ENCODE measurements at regions not wholly inside any gene's neighbourhood (a gene's known extent, or its start where the extent isn't known, plus 50 kb on each side); places are given as distances from the start of the nearest gene placed in this dataset.
"Not testable (repeated sequence)": the region's sequence is repeated elsewhere in the genome, so short reads cannot be mapped to it uniquely, and the experiment has no call there.

DNA sequence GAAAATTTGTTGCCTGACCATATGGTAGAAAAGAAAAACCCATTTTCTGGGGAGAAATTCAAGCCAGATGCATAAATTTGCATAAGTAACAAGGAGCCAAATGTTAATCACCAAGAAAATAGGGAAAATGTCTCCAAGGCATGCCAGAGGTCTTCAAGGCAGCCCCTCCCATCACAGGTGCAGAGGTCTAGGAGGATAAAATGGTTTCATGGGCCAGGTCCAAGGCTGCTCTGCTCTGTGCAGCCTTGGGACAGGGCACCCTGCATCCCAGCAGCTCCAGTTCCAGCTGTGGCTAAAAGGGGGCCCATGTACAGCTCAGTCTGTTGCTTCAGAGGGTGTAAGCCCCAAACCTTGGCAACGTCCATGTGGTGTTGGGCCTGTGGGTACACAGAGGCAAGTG lies 200.0 kb downstream of the LARP7 start:
- H3K4me1 Mint-ChIP-seq: peaks cover 12 to 15% of the 10 kb centered on the region in 2 experiments
- Histone ChIP-seq H4K5ac (ENCODE audit: insufficient read length, low read depth, low read length) (no peak overlapping the region), H2BK120ac (ENCODE audit: low read depth, low read length, poor library complexity, severe bottlenecking) (no peak overlapping the region), H3K18ac (ENCODE audit: insufficient read length, low read depth, low read length) (no peak overlapping the region), H3K79me1 (ENCODE audit: insufficient read depth, low read depth, low read length, poor library complexity, severe bottlenecking) (no peaks in the 10 kb centered on the region), H2AK5ac (ENCODE audit: insufficient read length, low read length) (no peak overlapping the region), H3K14ac (ENCODE audit: insufficient read depth, low read length) (no peak overlapping the region), H3K56ac (ENCODE audit: insufficient read length, low read depth, low read length) (no peak overlapping the region), H4K8ac (replicated peaks; ENCODE audit: insufficient read length, low read depth, low read length) (no peak overlapping the region), H2BK20ac (ENCODE audit: low read depth, low read length, poor library complexity, severe bottlenecking) (no peak overlapping the region), H3K79me2 (ENCODE audit: insufficient read depth, low read length) (no peaks in the 10 kb centered on the region), H3K9me3 (ENCODE audit: control insufficient read depth, low read depth, low read length) (no peaks in the 10 kb centered on the region), H3K4ac (ENCODE audit: low read depth, low read length) (no peak overlapping the region), H3K4me2 (ENCODE audit: insufficient read depth, insufficient read length, low read length) (no peak overlapping the region), H3K9ac (ENCODE audit: extremely low read depth, insufficient read length, low read length) (no peak overlapping the region), H3K27ac (ENCODE audit: insufficient read length, low read depth, low read length) (no peak overlapping the region), H2BK12ac (ENCODE audit: insufficient read length, low read depth, low read length) (no peak overlapping the region), H3K4me1 (ENCODE audit: insufficient read depth, low read length) (peaks cover 3% of the 10 kb centered on the region; the same call in 1 of the 2 replicates), H2AFZ (ENCODE audit: low read length) (no peak overlapping the region), H3K27me3 (ENCODE audit: insufficient read depth, low read length) (no peaks in the 10 kb centered on the region), H3T11ph (ENCODE audit: low read length) (no peak overlapping the region), H2BK5ac (ENCODE audit: insufficient read length, low read length) (no peak overlapping the region), H4K20me1 (ENCODE audit: control insufficient read depth, insufficient read depth, insufficient read length) (no peaks in the 10 kb centered on the region), H4K91ac (ENCODE audit: insufficient read length, low read depth, low read length) (no peak overlapping the region), H3K23ac (ENCODE audit: insufficient read length, low read depth, low read length) (no peak overlapping the region), H3K23me2 (ENCODE audit: insufficient read length, low read depth, low read length, poor library complexity, severe bottlenecking) (no peaks in the 10 kb centered on the region), H2BK15ac (ENCODE audit: low read depth, low read length) (no peak overlapping the region)
- H3K9me3 Mint-ChIP-seq: peaks cover 17 to 29% of the 10 kb centered on the region in 2 experiments
- TF ChIP-seq, protein P1, sequence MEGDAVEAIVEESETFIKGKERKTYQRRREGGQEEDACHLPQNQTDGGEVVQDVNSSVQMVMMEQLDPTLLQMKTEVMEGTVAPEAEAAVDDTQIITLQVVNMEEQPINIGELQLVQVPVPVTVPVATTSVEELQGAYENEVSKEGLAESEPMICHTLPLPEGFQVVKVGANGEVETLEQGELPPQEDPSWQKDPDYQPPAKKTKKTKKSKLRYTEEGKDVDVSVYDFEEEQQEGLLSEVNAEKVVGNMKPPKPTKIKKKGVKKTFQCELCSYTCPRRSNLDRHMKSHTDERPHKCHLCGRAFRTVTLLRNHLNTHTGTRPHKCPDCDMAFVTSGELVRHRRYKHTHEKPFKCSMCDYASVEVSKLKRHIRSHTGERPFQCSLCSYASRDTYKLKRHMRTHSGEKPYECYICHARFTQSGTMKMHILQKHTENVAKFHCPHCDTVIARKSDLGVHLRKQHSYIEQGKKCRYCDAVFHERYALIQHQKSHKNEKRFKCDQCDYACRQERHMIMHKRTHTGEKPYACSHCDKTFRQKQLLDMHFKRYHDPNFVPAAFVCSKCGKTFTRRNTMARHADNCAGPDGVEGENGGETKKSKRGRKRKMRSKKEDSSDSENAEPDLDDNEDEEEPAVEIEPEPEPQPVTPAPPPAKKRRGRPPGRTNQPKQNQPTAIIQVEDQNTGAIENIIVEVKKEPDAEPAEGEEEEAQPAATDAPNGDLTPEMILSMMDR (conservative IDR thresholded peaks at IDR 0.05): no peak
- no peak for DNase-seq
- no peak overlapping the region for H3K4me3 Mint-ChIP-seq
- no peak overlapping the region for H3K27ac Mint-ChIP-seq
- peaks cover 26 to 33% (median 28%) of the 10 kb centered on the region in 3 experiments for H3K36me3 Mint-ChIP-seq (ENCODE audit: insufficient read depth in 1 of 3, low read depth in 3 of 3)
- no CpG with 5 or more reads among the region's 1 CpG for WGBS (ENCODE audit: extremely low coverage, insufficient read length, low lambda C conversion rate)
- H3K27me3 Mint-ChIP-seq (ENCODE audit: low read depth): no peaks in the 10 kb centered on the region

DNA sequence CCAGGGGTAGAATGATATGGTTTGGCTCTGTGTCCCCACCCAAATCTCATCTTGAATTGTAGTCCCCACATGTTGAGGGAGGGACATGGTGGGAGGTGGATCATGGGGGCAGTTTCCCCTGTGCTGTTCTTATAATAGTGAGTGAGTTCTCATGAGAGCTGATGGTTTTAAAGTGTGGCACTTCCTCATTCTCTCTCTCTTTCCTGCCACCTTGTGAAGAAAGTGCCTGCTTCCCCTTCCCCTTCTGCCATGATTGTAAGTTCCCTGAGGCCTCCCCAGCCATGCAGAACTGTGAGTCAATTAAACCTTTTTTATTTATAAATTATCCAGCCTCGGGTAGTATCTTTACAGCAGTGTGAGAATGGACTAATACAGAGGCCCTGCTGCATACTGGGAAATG lies 201.1 kb downstream of the LARP7 start:
- H2BK5ac ChIP-seq (ENCODE audit: insufficient read length, low read length); H2BK12ac ChIP-seq (ENCODE audit: insufficient read length, low read depth, low read length); H3K9ac ChIP-seq (ENCODE audit: extremely low read depth, insufficient read length, low read length); H4K20me1 ChIP-seq (ENCODE audit: control insufficient read depth, insufficient read depth, insufficient read length); H3K79me2 ChIP-seq (ENCODE audit: insufficient read depth, low read length); H3K4me3 Mint-ChIP-seq; H3K79me1 ChIP-seq (ENCODE audit: insufficient read depth, low read depth, low read length, poor library complexity, severe bottlenecking); H3K27me3 Mint-ChIP-seq (ENCODE audit: low read depth); H3K23me2 ChIP-seq (ENCODE audit: insufficient read length, low read depth, low read length, poor library complexity, severe bottlenecking); H2AFZ ChIP-seq (ENCODE audit: low read length); H3K27me3 ChIP-seq (ENCODE audit: insufficient read depth, low read length); H3K4me2 ChIP-seq (ENCODE audit: insufficient read depth, insufficient read length, low read length); H4K5ac ChIP-seq (ENCODE audit: insufficient read length, low read depth, low read length); H3K18ac ChIP-seq (ENCODE audit: insufficient read length, low read depth, low read length); H3K9me3 ChIP-seq (ENCODE audit: control insufficient read depth, low read depth, low read length); DNase-seq; H3K4ac ChIP-seq (ENCODE audit: low read depth, low read length); H3K56ac ChIP-seq (ENCODE audit: insufficient read length, low read depth, low read length); H3K23ac ChIP-seq (ENCODE audit: insufficient read length, low read depth, low read length); H2BK15ac ChIP-seq (ENCODE audit: low read depth, low read length); H4K91ac ChIP-seq (ENCODE audit: insufficient read length, low read depth, low read length); H2AK5ac ChIP-seq (ENCODE audit: insufficient read length, low read length); H3K27ac ChIP-seq (ENCODE audit: insufficient read length, low read depth, low read length); H3K14ac ChIP-seq (ENCODE audit: insufficient read depth, low read length); H2BK20ac ChIP-seq (ENCODE audit: low read depth, low read length, poor library complexity, severe bottlenecking); H2BK120ac ChIP-seq (ENCODE audit: low read depth, low read length, poor library complexity, severe bottlenecking); H4K8ac ChIP-seq (replicated peaks; ENCODE audit: insufficient read length, low read depth, low read length); H3K4me1 ChIP-seq (ENCODE audit: insufficient read depth, low read length); H3T11ph ChIP-seq (ENCODE audit: low read length): not testable (repeated sequence)
- Mint-ChIP-seq H3K36me3 (ENCODE audit: insufficient read depth in 1 of 3, low read depth in 3 of 3) (peaks cover 22 to 31% (median 24%) of the 10 kb centered on the region in 3 experiments), H3K9me3 (peaks cover 17 to 28% of the 10 kb centered on the region in 2 experiments), H3K4me1 (peaks cover 18 to 19% of the 10 kb centered on the region in 2 experiments), H3K27ac (peak overlapping the region in 2 of 3 experiments; percentile 37 to 60; a peak in 4 of 7 replicates)
- WGBS (ENCODE audit: extremely low coverage, insufficient read length, low lambda C conversion rate): no CpG with 5 or more reads among the region's 1 CpG

Data from H9 (cell line).